GM23338 (cell line): ENCODE measurements at regions not wholly inside any gene's neighbourhood (a gene's known extent, or its start where the extent isn't known, plus 50 kb on each side); places are given as distances from the start of the nearest gene placed in this dataset.

Source experiments
- CREB1 ChIP-seq: fragments of 250-450 bp; sonication (Bioruptor Pico); IDR thresholded peaks from 2 replicates; pipeline ENCODE4 v1.5.0; 2020; ENCODE audit warnings: low read depth, mild to moderate bottlenecking, moderate library complexity
- EZH2 ChIP-seq: fragments of 200-600 bp; sonication (generic); IDR thresholded peaks from one replicate; pipeline ENCODE4 v1.8.0; 2017; ENCODE audit warnings: antibody characterized with exemption, mild to moderate bottlenecking, low read depth; ENCODE audit not compliant: unreplicated experiment
- EZH2phosphoT487 ChIP-seq: fragments of 200-600 bp; sonication (generic); IDR thresholded peaks from one replicate; pipeline ENCODE4 v1.8.1; 2018; ENCODE audit warnings: antibody characterized with exemption; ENCODE audit not compliant: unreplicated experiment
- JUNB ChIP-seq: IDR thresholded peaks from one replicate; pipeline ENCODE4 v1.6.1; 2016; ENCODE audit warnings: antibody characterized with exemption; ENCODE audit not compliant: unreplicated experiment
- NANOG ChIP-seq: IDR thresholded peaks from 2 replicates; pipeline ENCODE4 v1.6.1; 2016; ENCODE audit warnings: antibody characterized with exemption, borderline replicate concordance
- POLR2AphosphoS5 ChIP-seq: IDR thresholded peaks from 2 replicates; pipeline ENCODE4 v1.6.1; 2016; ENCODE audit warnings: antibody characterized with exemption, low read depth
- STAT1 ChIP-seq: IDR thresholded peaks from one replicate; pipeline ENCODE4 v1.6.1; 2016; ENCODE audit warnings: antibody characterized with exemption; ENCODE audit not compliant: unreplicated experiment
- ZNF114 ChIP-seq: fragments of 250-450 bp; sonication (Bioruptor Pico); IDR thresholded peaks from 2 replicates; pipeline ENCODE4 v1.5.0; 2020; ENCODE audit warnings: mild to moderate bottlenecking, moderate library complexity
- ZNF331 ChIP-seq: fragments of 250-450 bp; sonication (Bioruptor Pico); IDR thresholded peaks from 2 replicates; pipeline ENCODE4 v1.5.0; 2020; ENCODE audit warnings: low read depth, mild to moderate bottlenecking, moderate library complexity
- TF ChIP-seq, protein P1 (sequence below), 2 experiments: fragments of 200-600 bp in 1 of 2; sonication (generic) in 1 of 2; conservative IDR thresholded peaks; 2 replicates each; pipeline versions ENCODE4 v1.5.1 to v1.6.1; 2016 to 2017; ENCODE audit warnings: antibody characterized with exemption in 2 of 2, low read depth in 2 of 2, mild to moderate bottlenecking in 2 of 2, moderate library complexity in 1 of 2
- TF ChIP-seq, protein P2 (sequence below): IDR thresholded peaks from one replicate; pipeline ENCODE4 v1.6.1; 2018; ENCODE audit warnings: antibody characterized with exemption; ENCODE audit not compliant: unreplicated experiment
- TF ChIP-seq, protein P3 (sequence below): IDR thresholded peaks from 2 replicates; pipeline ENCODE4 v1.6.1; 2016; ENCODE audit warnings: antibody characterized with exemption

DNA sequence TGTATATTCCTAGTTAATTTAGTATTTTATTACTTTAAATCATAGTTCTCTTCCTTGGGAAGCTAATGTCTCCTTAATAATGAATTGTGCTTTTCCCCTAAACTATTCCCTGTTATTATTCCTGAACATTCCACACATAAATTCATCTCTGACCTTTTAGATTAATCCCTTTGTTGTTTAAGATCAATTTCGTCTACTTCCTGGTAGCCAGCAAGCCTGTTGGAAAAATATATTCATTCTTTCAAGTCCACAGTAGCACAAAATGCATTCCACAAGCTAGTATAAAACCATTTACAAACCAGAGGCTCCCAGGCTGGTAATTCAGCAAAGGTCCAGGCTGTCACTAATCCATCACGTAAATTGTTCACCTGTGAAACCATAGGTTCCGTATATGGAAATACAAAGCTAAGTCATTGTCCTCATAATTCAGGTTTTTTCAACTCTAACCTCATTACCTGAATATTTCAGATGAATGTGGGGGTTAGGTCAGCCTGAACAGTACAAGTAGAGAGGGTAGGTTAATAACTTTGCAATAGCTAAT, 232.7 kb downstream of the SEC23A start:
- TF ChIP-seq, protein P1, sequence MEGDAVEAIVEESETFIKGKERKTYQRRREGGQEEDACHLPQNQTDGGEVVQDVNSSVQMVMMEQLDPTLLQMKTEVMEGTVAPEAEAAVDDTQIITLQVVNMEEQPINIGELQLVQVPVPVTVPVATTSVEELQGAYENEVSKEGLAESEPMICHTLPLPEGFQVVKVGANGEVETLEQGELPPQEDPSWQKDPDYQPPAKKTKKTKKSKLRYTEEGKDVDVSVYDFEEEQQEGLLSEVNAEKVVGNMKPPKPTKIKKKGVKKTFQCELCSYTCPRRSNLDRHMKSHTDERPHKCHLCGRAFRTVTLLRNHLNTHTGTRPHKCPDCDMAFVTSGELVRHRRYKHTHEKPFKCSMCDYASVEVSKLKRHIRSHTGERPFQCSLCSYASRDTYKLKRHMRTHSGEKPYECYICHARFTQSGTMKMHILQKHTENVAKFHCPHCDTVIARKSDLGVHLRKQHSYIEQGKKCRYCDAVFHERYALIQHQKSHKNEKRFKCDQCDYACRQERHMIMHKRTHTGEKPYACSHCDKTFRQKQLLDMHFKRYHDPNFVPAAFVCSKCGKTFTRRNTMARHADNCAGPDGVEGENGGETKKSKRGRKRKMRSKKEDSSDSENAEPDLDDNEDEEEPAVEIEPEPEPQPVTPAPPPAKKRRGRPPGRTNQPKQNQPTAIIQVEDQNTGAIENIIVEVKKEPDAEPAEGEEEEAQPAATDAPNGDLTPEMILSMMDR (conservative IDR thresholded peaks at IDR 0.05; ENCODE audit: low read depth in 2 of 2), result no peak
- TF ChIP-seq CREB1 (no peak), POLR2AphosphoS5 (no peak), JUNB (no peak), EZH2 (no peak), EZH2phosphoT487 (no peak), ZNF331 (CRISPR knock-in tag) (no peak), NANOG (no peak), STAT1 (no peak), ZNF114 (CRISPR knock-in tag) (no peak)
- TF ChIP-seq, protein P2, sequence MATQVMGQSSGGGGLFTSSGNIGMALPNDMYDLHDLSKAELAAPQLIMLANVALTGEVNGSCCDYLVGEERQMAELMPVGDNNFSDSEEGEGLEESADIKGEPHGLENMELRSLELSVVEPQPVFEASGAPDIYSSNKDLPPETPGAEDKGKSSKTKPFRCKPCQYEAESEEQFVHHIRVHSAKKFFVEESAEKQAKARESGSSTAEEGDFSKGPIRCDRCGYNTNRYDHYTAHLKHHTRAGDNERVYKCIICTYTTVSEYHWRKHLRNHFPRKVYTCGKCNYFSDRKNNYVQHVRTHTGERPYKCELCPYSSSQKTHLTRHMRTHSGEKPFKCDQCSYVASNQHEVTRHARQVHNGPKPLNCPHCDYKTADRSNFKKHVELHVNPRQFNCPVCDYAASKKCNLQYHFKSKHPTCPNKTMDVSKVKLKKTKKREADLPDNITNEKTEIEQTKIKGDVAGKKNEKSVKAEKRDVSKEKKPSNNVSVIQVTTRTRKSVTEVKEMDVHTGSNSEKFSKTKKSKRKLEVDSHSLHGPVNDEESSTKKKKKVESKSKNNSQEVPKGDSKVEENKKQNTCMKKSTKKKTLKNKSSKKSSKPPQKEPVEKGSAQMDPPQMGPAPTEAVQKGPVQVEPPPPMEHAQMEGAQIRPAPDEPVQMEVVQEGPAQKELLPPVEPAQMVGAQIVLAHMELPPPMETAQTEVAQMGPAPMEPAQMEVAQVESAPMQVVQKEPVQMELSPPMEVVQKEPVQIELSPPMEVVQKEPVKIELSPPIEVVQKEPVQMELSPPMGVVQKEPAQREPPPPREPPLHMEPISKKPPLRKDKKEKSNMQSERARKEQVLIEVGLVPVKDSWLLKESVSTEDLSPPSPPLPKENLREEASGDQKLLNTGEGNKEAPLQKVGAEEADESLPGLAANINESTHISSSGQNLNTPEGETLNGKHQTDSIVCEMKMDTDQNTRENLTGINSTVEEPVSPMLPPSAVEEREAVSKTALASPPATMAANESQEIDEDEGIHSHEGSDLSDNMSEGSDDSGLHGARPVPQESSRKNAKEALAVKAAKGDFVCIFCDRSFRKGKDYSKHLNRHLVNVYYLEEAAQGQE, result no peak
- TF ChIP-seq, protein P3, sequence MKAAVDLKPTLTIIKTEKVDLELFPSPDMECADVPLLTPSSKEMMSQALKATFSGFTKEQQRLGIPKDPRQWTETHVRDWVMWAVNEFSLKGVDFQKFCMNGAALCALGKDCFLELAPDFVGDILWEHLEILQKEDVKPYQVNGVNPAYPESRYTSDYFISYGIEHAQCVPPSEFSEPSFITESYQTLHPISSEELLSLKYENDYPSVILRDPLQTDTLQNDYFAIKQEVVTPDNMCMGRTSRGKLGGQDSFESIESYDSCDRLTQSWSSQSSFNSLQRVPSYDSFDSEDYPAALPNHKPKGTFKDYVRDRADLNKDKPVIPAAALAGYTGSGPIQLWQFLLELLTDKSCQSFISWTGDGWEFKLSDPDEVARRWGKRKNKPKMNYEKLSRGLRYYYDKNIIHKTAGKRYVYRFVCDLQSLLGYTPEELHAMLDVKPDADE, result no peak
